Left lung (tissue), 4 donors: ENCODE measurements at regions not wholly inside any gene's neighbourhood (a gene's known extent, or its start where the extent isn't known, plus 50 kb on each side); places are given as distances from the start of the nearest gene placed in this dataset.
"Not testable (repeated sequence)": the region's sequence is repeated elsewhere in the genome, so short reads cannot be mapped to it uniquely, and the experiment has no call there.

Source experiments
- ATAC-seq: fragments of 200-7000 bp; cut with Tn5 transposase; one replicate; pipeline ENCODE4 v1.9.1; 2020; ENCODE audit warnings: moderate library complexity
- DNase-seq, 4 donors: peaks; one replicate each; pipeline ENCODE4 v3.0.0-alpha.2; 2013 to 2020
- H3K27ac ChIP-seq, 2 donors: fragments of 200-600 bp; sonication (generic) in 1 of 2; one replicate each; pipeline versions ENCODE4 v1.5.0 to v1.8.0; 2020 to 2021
- H3K27me3 ChIP-seq, 2 donors: fragments of 200-600 bp; sonication (generic) in 1 of 2; one replicate each; pipeline versions ENCODE4 v1.5.0 to v1.8.0; 2020 to 2021
- H3K36me3 ChIP-seq, 2 donors: fragments of 200-600 bp; sonication (generic) in 1 of 2; one replicate each; pipeline versions ENCODE4 v1.5.0 to v1.8.0; 2020 to 2021
- H3K4me1 ChIP-seq, 2 donors: fragments of 200-600 bp; one replicate each; pipeline ENCODE4 v1.8.0; 2021
- H3K4me3 ChIP-seq, 2 donors: fragments of 200-600 bp; sonication (generic) in 1 of 2; one replicate each; pipeline versions ENCODE4 v1.5.0 to v1.8.0; 2020 to 2021; ENCODE audit warnings: mild to moderate bottlenecking in 1 of 2
- H3K9me3 ChIP-seq, 2 donors: fragments of 200-600 bp; sonication (generic) in 1 of 2; one replicate each; pipeline versions ENCODE4 v1.5.0 to v1.8.0; 2020 to 2021
- intact Hi-C, 2 donors: fragments of 100-400 bp; cut with DNase I; formaldehyde crosslinking; loops; one replicate each; pipeline versions ENCODE4 v1.11.2 to v1.14.2; 2022
- TF ChIP-seq, protein P1 (sequence below), 2 donors: fragments of 200-600 bp; sonication (generic) in 1 of 2; IDR thresholded peaks; one replicate each; pipeline versions ENCODE4 v1.5.0 to v1.8.0; 2021; ENCODE audit warnings: antibody characterized with exemption in 2 of 2
- donor health status: DM: no; HTN: yes; CAD: no.
- donor health status: DM: no; HTN: no; CAD: no.

DNA sequence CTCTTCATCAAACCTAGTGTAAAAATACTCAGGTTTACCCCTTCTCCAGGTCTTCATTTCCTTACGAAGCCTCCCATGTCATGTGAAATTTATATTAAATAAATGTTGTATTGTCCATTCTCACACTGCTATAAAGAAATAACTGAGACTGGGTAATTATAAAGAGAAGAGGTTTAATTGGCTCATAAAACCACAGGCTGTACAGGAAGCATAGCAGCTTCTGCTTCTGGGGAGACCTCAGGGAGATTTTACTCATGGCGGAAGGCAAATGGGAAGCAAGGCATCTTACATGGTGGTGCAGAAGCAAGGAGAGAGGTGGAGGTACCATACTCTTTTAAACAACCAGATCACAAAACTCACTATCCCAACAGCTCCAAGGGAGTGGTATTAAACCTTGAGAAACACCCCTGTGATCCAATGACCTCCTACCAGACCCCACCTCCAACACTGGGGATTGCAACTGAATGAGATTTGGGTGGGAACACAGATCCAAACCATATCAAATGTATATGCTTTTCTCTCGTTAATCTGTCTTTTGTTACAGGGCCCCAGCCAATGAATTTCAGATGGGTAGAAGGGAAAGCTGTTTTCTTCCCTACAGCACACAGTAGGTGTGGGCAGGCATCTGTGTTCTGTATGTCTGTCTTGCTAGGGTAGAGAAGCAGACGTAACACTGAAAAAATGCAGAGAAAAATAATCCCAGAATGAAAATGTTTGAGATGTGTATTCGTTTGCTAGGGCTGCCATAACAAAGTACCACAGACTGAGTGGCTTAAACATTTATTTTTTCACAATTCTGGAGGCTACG lies 88.0 kb upstream of the BTN3A2 start:
- Histone ChIP-seq H3K4me3 (no peak overlapping the region), H3K36me3 (no peaks in the 10 kb centered on the region), H3K9me3 (no peaks in the 10 kb centered on the region), H3K4me1 (peaks cover 0 to 8% of the 10 kb centered on the region in 2 donors), H3K27me3 (peaks cover 0 to 32% of the 10 kb centered on the region in 2 donors), H3K27ac (no peak overlapping the region)
- intact Hi-C loops, result no loop called here
- DNase-seq (no peak), ATAC-seq (no peak)
- TF ChIP-seq, protein P1, sequence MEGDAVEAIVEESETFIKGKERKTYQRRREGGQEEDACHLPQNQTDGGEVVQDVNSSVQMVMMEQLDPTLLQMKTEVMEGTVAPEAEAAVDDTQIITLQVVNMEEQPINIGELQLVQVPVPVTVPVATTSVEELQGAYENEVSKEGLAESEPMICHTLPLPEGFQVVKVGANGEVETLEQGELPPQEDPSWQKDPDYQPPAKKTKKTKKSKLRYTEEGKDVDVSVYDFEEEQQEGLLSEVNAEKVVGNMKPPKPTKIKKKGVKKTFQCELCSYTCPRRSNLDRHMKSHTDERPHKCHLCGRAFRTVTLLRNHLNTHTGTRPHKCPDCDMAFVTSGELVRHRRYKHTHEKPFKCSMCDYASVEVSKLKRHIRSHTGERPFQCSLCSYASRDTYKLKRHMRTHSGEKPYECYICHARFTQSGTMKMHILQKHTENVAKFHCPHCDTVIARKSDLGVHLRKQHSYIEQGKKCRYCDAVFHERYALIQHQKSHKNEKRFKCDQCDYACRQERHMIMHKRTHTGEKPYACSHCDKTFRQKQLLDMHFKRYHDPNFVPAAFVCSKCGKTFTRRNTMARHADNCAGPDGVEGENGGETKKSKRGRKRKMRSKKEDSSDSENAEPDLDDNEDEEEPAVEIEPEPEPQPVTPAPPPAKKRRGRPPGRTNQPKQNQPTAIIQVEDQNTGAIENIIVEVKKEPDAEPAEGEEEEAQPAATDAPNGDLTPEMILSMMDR (IDR thresholded peaks at IDR 0.05), result no peak

- intact Hi-C loops, result no loop called here
- TF ChIP-seq, protein P1 (IDR thresholded peaks at IDR 0.05), result no peak
- no peak for DNase-seq
Measured at GRCh38 chr6:26278536-26278935, 86.5 kb upstream of the BTN3A2 start.

DNA sequence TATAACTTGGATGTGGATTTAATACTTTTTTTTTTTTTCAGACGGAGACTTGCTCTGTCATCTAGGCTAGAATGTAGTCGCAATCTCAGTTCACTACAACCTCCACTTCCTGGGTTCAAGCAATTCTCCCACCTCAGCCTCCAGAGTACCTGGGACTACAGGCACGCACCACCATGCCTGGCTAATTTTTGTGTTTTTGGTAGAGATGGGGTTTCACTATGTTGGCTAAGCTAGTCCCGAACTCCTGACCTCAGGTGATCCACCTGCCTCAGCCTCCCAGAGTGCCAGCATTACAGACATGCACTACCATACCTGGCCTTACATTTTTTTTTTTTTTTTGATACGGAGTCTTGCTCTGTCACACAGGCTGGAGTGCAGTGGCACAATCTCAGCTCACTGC lies 85.6 kb upstream of the BTN3A2 start:
- peaks cover 10 to 13% of the 10 kb centered on the region in 2 donors for H3K4me1 ChIP-seq
- H3K4me3 ChIP-seq, ATAC-seq, DNase-seq, H3K9me3 ChIP-seq, H3K27ac ChIP-seq, H3K36me3 ChIP-seq, H3K27me3 ChIP-seq, intact Hi-C loops: not testable (repeated sequence)

More at GRCh38 chr6:26278536-26278935, 86.5 kb upstream of the BTN3A2 start:
- peaks cover 0 to 17% of the 10 kb centered on the region in 2 donors for H3K27me3 ChIP-seq
- H3K36me3 ChIP-seq, result no peaks in the 10 kb centered on the region
- H3K27ac ChIP-seq, result no peak overlapping the region
- no peaks in the 10 kb centered on the region for H3K9me3 ChIP-seq
- H3K4me3 ChIP-seq, result no peak overlapping the region
- H3K4me1 ChIP-seq, result peaks cover 5 to 8% of the 10 kb centered on the region in 2 donors
- no peak for ATAC-seq

GRCh38 chr6:26280407-26280806 lies 84.6 kb upstream of the BTN3A2 start:
- TF ChIP-seq, protein P1 (IDR thresholded peaks at IDR 0.05), result no peak
- no peak for ATAC-seq
- intact Hi-C loops, result no loop called here
- H3K9me3 ChIP-seq, result no peaks in the 10 kb centered on the region
- H3K4me3 ChIP-seq, result no peak overlapping the region
- no peak for DNase-seq
- H3K36me3 ChIP-seq, result no peaks in the 10 kb centered on the region
- H3K27me3 ChIP-seq, result no peaks in the 10 kb centered on the region
- H3K27ac ChIP-seq, result no peak overlapping the region
- peaks cover 10 to 18% of the 10 kb centered on the region in 2 donors for H3K4me1 ChIP-seq

DNA sequence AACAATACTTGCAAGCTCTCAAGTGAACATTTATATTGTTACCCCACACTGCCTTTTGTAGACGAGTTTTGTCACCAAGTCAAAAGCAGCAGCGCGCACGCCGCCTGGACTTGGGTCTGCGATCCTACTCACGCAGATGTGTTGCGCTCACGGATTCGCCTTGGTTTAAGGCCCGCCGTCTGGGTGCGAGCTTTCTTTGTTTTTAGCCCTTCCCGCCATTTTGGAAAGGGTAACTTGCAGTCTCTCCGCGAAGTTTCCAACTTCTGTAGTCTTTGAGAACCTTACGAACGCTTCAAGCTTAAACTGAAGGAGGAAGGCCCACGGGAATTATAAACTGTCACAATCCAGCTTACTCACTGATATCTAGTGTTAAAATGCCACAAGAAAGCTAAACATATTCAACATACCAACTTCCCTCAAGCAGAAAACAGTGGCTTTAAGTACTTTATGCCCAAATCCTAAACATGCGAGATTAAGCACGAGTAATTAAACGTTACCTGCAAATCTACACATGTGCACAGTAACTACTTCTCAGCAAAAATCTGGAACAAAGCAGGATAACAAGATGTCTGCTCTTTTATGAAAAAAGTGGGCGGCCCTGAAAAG lies 80.4 kb upstream of the BTN3A2 start:
- peaks cover 0 to 12% of the 10 kb centered on the region in 2 donors for H3K9me3 ChIP-seq
- peak overlapping the region; percentile 68 to 69 for H3K4me3 ChIP-seq
- DNase-seq (peak; percentile 59 to 87 (median 74)), ATAC-seq (peak; percentile 35)
- H3K27ac ChIP-seq, result peak overlapping the region; percentile 92 to 98
- TF ChIP-seq, protein P1 (IDR thresholded peaks at IDR 0.05), result no peak
- intact Hi-C loops, result no loop called here
- H3K27me3 ChIP-seq, result no peaks in the 10 kb centered on the region
- H3K4me1 ChIP-seq, result peaks cover 10 to 18% of the 10 kb centered on the region in 2 donors
- H3K36me3 ChIP-seq, result no peaks in the 10 kb centered on the region
